CD4-positive, alpha-beta T cell (primary cell): ENCODE measurements at regions not wholly inside any gene's neighbourhood (a gene's known extent, or its start where the extent isn't known, plus 50 kb on each side); places are given as distances from the start of the nearest gene placed in this dataset.

Experiments used
- ATAC-seq: fragments of 200-7000 bp; cut with Tn5 transposase; one replicate; pipeline ENCODE4 v1.10.0; 2022; ENCODE audit warnings: mild to moderate bottlenecking; ENCODE audit not compliant: poor library complexity
- CTCF ChIA-PET: fragments of 350-600 bp; sonication (Branson Sonifier 250); formaldehyde crosslinking; loops from one replicate; lab custom pipeline; 2021; ENCODE audit warnings: antibody characterized with exemption, inconsistent platforms; lab: Charles Lee
- POLR2A ChIA-PET: fragments of 350-600 bp; sonication (Branson Sonifier 250); formaldehyde crosslinking; loops from one replicate; lab custom pipeline; 2021; ENCODE audit warnings: antibody characterized with exemption, inconsistent platforms; lab: Charles Lee
- DNase-seq, 14 experiments: peaks; one replicate each; pipeline ENCODE4 v3.0.0-alpha.2; 2013 to 2020; ENCODE audit warnings: mixed read lengths in 2 of 14
- H3K27ac ChIP-seq, 2 donors: one replicate each; pipeline versions ENCODE4 v1.5.1 to v1.7.0; 2013; ENCODE audit warnings: low read length in 2 of 2, low read depth in 1 of 2, mild to moderate bottlenecking in 1 of 2
- H3K27me3 ChIP-seq, 2 experiments: 1 replicate in 1 of 2; 2 replicates in 1 of 2; pipeline versions ENCODE4 v1.6.1 to v1.7.0; 2013; ENCODE audit warnings: low read length in 2 of 2, control low read depth in 1 of 2, mild to moderate bottlenecking in 1 of 2, moderate library complexity in 1 of 2; ENCODE audit not compliant: insufficient read depth in 2 of 2, control insufficient read depth in 1 of 2
- H3K36me3 ChIP-seq: one replicate; pipeline ENCODE4 v1.6.1; 2013; ENCODE audit warnings: low read length, control low read depth; ENCODE audit not compliant: insufficient read depth
- H3K4me1 ChIP-seq: one replicate; pipeline ENCODE4 v1.6.1; 2013; ENCODE audit warnings: low read length, control low read depth; ENCODE audit not compliant: insufficient read depth
- H3K4me3 ChIP-seq: one replicate; pipeline ENCODE4 v1.5.1; 2013; ENCODE audit warnings: mild to moderate bottlenecking, low read length, moderate library complexity
- H3K9me3 ChIP-seq, 2 experiments: 1 replicate in 1 of 2; 2 replicates in 1 of 2; pipeline versions ENCODE4 v1.6.1 to v1.7.0; 2013; ENCODE audit warnings: low read length in 2 of 2, mild to moderate bottlenecking in 2 of 2, control low read depth in 1 of 2, moderate library complexity in 1 of 2; ENCODE audit not compliant: control insufficient read depth in 1 of 2, insufficient read depth in 1 of 2
- H3K27ac Mint-ChIP-seq: one replicate; pipeline ENCODE4 v1.8.0; 2020; ENCODE audit warnings: mixed read lengths
- H3K27me3 Mint-ChIP-seq: one replicate; pipeline ENCODE4 v1.8.0; 2021; ENCODE audit warnings: mixed read lengths
- H3K36me3 Mint-ChIP-seq: one replicate; pipeline ENCODE4 v1.8.0; 2021; ENCODE audit warnings: low read depth, mixed read lengths
- H3K4me1 Mint-ChIP-seq: one replicate; pipeline ENCODE4 v1.8.0; 2021; ENCODE audit warnings: low read depth, mixed read lengths
- H3K4me3 Mint-ChIP-seq: one replicate; pipeline ENCODE4 v1.8.0; 2020; ENCODE audit warnings: mild to moderate bottlenecking, mixed read lengths
- H3K9me3 Mint-ChIP-seq: one replicate; pipeline ENCODE4 v1.8.0; 2020; ENCODE audit warnings: mixed read lengths
- intact Hi-C, 2 experiments: fragments of 100-400 bp; cut with DNase I in 1 of 2; cut with micrococcal nuclease in 1 of 2; formaldehyde crosslinking; loops; one replicate each; pipeline versions ENCODE4 v1.15.1 to v1.9.0; 2023 to 2025; cut with DNase I, micrococcal nuclease
- TF ChIP-seq, protein P1 (sequence below): fragments of 200-600 bp; IDR thresholded peaks from one replicate; pipeline ENCODE4 v1.8.0; 2022; ENCODE audit warnings: antibody characterized with exemption, mild to moderate bottlenecking

DNA sequence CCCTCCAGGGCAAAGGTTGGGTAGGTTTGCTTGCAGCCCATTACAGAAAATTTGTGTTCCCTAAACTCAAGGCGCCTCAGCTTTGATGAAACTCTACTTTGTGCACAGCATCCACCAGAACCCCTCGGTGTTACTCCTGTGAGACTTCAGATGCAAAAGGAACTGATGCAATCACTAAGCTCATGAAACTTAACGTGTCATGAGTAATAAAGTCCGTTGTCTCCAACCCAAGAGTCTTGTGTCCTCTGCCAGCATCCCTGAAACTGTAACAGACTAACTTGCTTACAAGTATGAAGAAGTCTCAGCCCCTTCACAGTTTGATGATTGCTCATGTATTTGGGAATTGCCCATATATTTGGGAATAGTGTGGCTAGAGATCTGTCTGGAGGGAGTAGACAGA is 74.8 kb upstream of the MARCHF10 start:
- H3K9me3 Mint-ChIP-seq, result no peaks in the 10 kb centered on the region
- H3K36me3 Mint-ChIP-seq, result no peaks in the 10 kb centered on the region
- no peak overlapping the region for H3K4me3 Mint-ChIP-seq
- no peak overlapping the region for H3K27ac Mint-ChIP-seq
- peaks cover 36% of the 10 kb centered on the region for H3K27me3 Mint-ChIP-seq
- ATAC-seq (no peak), DNase-seq (peak in 2 of 14 experiments; percentile 33 to 44)
- ChIA-PET POLR2A (no interaction called here), CTCF (no interaction called here)
- TF ChIP-seq, protein P1, sequence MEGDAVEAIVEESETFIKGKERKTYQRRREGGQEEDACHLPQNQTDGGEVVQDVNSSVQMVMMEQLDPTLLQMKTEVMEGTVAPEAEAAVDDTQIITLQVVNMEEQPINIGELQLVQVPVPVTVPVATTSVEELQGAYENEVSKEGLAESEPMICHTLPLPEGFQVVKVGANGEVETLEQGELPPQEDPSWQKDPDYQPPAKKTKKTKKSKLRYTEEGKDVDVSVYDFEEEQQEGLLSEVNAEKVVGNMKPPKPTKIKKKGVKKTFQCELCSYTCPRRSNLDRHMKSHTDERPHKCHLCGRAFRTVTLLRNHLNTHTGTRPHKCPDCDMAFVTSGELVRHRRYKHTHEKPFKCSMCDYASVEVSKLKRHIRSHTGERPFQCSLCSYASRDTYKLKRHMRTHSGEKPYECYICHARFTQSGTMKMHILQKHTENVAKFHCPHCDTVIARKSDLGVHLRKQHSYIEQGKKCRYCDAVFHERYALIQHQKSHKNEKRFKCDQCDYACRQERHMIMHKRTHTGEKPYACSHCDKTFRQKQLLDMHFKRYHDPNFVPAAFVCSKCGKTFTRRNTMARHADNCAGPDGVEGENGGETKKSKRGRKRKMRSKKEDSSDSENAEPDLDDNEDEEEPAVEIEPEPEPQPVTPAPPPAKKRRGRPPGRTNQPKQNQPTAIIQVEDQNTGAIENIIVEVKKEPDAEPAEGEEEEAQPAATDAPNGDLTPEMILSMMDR, result no peak
- H3K36me3 ChIP-seq, result no peaks in the 10 kb centered on the region
- no peaks in the 10 kb centered on the region for H3K4me1 Mint-ChIP-seq
- H3K27ac ChIP-seq, result no peak overlapping the region
- H3K9me3 ChIP-seq, result no peaks in the 10 kb centered on the region
- no peaks in the 10 kb centered on the region for H3K4me1 ChIP-seq
- intact Hi-C loops, result no loop called here
- H3K4me3 ChIP-seq, result no peak overlapping the region
- peaks cover 0 to 6% of the 10 kb centered on the region in 2 experiments for H3K27me3 ChIP-seq

DNA sequence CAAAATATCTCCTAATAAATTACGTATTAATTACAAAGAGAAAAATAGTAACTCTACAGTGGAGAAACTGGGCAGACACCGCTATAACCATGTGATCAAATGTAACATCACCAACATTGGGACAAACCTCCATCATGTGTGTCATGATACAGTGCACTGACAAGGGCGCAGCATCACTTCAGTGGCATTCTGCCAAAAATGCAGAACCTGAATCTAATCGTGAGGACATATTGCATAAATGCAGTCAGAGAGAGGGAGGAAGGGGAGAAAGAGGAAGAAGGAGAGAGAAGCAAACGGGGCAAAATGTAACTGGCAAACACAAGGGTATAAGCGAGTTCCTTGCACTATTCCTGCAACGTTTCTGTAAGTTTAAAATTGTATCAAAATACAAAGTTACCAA is 74.2 kb upstream of the MARCHF10 start:
- peak in 2 of 14 experiments; percentile 52 to 65 for DNase-seq
- Mint-ChIP-seq H3K4me1 (no peaks in the 10 kb centered on the region), H3K27ac (no peak overlapping the region), H3K36me3 (no peaks in the 10 kb centered on the region), H3K9me3 (no peaks in the 10 kb centered on the region), H3K4me3 (no peak overlapping the region), H3K27me3 (peaks cover 32% of the 10 kb centered on the region)
- ATAC-seq, result no peak
- Histone ChIP-seq H3K36me3 (no peaks in the 10 kb centered on the region), H3K27ac (no peak overlapping the region), H3K4me3 (no peak overlapping the region), H3K4me1 (no peaks in the 10 kb centered on the region), H3K27me3 (peaks cover 0 to 6% of the 10 kb centered on the region in 2 experiments), H3K9me3 (no peaks in the 10 kb centered on the region)
- CTCF ChIA-PET, result no interaction called here
- TF ChIP-seq, protein P1, result no peak
- intact Hi-C loops, result no loop called here
- POLR2A ChIA-PET, result no interaction called here

DNA sequence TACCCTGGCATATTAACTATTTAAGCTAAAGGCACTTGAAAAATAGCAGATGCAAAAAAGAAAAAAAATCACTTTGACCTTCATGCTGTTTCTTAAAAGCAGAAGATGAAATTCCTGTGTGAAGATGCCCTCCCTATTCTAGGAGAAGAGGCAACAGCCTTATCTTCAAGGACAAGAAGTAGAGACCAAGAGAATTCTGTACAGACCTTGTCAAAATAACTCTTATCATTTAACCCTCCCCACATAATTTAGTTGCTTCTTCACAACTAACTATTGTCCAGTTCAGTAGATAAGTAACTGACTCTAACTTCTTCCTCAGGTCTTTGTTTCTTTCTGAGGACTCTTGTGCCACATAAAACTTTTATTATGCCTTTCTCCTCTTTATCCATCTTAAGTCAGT is 72.0 kb upstream of the MARCHF10 start:
- TF ChIP-seq, protein P1, result no peak
- Histone ChIP-seq H3K9me3 (no peaks in the 10 kb centered on the region), H3K27me3 (peaks cover 0 to 6% of the 10 kb centered on the region in 2 experiments), H3K36me3 (no peaks in the 10 kb centered on the region), H3K4me1 (no peaks in the 10 kb centered on the region), H3K4me3 (no peak overlapping the region), H3K27ac (no peak overlapping the region)
- Mint-ChIP-seq H3K4me1 (no peaks in the 10 kb centered on the region), H3K27ac (no peak overlapping the region), H3K36me3 (no peaks in the 10 kb centered on the region), H3K4me3 (no peak overlapping the region), H3K9me3 (no peaks in the 10 kb centered on the region), H3K27me3 (peaks cover 29% of the 10 kb centered on the region)
- intact Hi-C loops, result no loop called here
- no peak for DNase-seq
- ATAC-seq, result no peak
- ChIA-PET POLR2A (no interaction called here), CTCF (no interaction called here)
